ENCODE measurements at regions not wholly inside any gene's neighbourhood (a gene's known extent, or its start where the extent isn't known, plus 50 kb on each side); places are given as distances from the start of the nearest gene placed in this dataset.
"Not testable (repeated sequence)": the region's sequence is repeated elsewhere in the genome, so short reads cannot be mapped to it uniquely, and the experiment has no call there.

DNA sequence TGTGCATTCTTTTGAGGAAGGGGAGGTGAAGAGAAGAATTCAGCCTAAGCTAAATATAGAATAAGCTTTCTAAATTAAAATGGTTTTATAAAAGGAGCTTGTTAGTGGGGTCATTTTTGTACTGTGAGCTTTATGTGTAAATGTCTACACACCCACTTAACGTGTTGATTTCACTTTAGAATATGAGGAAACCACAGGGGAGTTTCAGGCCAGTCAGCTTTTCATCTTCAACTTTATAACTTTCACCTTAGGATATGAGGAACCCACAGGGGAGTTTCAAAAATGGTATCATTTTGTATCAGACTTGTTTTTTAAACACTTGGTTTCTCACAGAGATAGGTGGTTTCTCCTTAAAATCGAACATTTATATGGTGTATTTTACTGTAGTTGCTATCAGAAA is 120.7 kb upstream of the NIPA1 start:
- peak overlapping the region; percentile 90 for H3K4me3 ChIP-seq
- H3K79me2 ChIP-seq (ENCODE audit: insufficient read depth), result peaks cover 42% of the 10 kb centered on the region
- H3K4me1 ChIP-seq (ENCODE audit: insufficient read depth); DNase-seq; H3K9me2 ChIP-seq (ENCODE audit: insufficient read depth); H3K9me3 ChIP-seq (ENCODE audit: low read depth); H3K27me3 ChIP-seq (replicated peaks; ENCODE audit: insufficient read depth); H3K36me3 ChIP-seq (ENCODE audit: low read depth); H4K20me1 ChIP-seq (ENCODE audit: insufficient read depth); in situ Hi-C loops (cut with MboI); H3F3A ChIP-seq (ENCODE audit: insufficient read depth): not testable (repeated sequence)
- 24 to 31% methylated on average over 2 of the region's 2 CpGs for WGBS, 2 experiments (ENCODE audit: low coverage in 1 of 2, low lambda C conversion rate in 2 of 2, missing lambda C conversion rate in 2 of 2)
- peak overlapping the region; percentile 88 for H3K9ac ChIP-seq
- peak overlapping the region; percentile 87 for H3K27ac ChIP-seq
- H3K4me2 ChIP-seq (ENCODE audit: unreplicated experiment), result peak overlapping the region; percentile 99
- H2AFZ ChIP-seq, result peak overlapping the region; percentile 90

DNA sequence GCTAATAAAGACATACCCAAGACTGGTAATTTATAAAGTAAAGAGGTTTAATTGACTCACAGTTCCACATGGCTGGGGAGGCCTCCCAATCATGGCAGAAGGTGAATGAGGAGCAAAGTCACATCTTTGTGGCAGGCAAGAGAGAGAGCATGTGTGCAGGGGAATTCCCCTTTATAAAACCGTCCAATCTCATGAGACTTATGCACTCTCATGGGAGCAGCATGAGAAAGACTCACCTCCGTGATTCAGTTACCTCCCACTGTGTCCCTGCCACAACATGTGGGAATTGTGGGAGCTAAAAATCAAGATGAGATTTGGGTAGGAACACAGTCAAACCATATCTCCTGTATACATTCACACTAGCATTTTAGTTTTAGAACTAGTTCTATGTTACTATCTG is 101.7 kb upstream of the NIPA1 start:
- H3K9me2 ChIP-seq (ENCODE audit: insufficient read depth); H3K36me3 ChIP-seq (ENCODE audit: low read depth); DNase-seq; H3K9ac ChIP-seq; H4K20me1 ChIP-seq (ENCODE audit: insufficient read depth); H3K4me2 ChIP-seq (ENCODE audit: unreplicated experiment); H3K9me3 ChIP-seq (ENCODE audit: low read depth); in situ Hi-C loops (cut with MboI); H3K27ac ChIP-seq; H3K27me3 ChIP-seq (replicated peaks; ENCODE audit: insufficient read depth); H2AFZ ChIP-seq; H3F3A ChIP-seq (ENCODE audit: insufficient read depth); H3K4me3 ChIP-seq; H3K4me1 ChIP-seq (ENCODE audit: insufficient read depth); H3K79me2 ChIP-seq (ENCODE audit: insufficient read depth): not testable (repeated sequence)
- 68 to 76% methylated on average over 2 of the region's 2 CpGs for WGBS, 2 experiments (ENCODE audit: low coverage in 1 of 2, low lambda C conversion rate in 2 of 2, missing lambda C conversion rate in 2 of 2)

DNA sequence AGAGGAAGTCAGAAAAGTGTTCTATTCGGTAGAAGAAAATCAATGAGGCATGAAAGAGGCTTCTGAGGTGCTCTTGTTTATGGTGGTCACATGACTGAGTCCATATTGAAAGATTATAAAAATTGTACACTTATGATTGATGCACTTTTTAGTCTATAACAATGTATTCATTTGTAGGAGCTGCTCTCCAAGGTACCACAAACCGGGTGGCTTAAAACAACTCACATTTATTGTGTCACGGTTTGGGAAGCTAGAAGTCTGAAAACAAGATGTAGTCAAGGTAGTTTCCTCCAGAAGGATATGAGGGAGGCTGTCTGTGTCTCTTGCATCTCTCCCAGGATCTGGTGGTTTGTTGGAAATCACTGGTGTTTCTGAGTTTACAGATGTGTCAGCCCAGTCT is 86.6 kb upstream of the NIPA1 start:
- H3K4me3 ChIP-seq; in situ Hi-C loops (cut with MboI); H3K4me2 ChIP-seq (ENCODE audit: unreplicated experiment); H3K27me3 ChIP-seq (replicated peaks; ENCODE audit: insufficient read depth); H4K20me1 ChIP-seq (ENCODE audit: insufficient read depth); H3K9ac ChIP-seq; H2AFZ ChIP-seq; H3F3A ChIP-seq (ENCODE audit: insufficient read depth); H3K79me2 ChIP-seq (ENCODE audit: insufficient read depth); H3K9me3 ChIP-seq (ENCODE audit: low read depth); H3K4me1 ChIP-seq (ENCODE audit: insufficient read depth); H3K27ac ChIP-seq; H3K9me2 ChIP-seq (ENCODE audit: insufficient read depth); DNase-seq; H3K36me3 ChIP-seq (ENCODE audit: low read depth): not testable (repeated sequence)
- WGBS, 2 experiments (ENCODE audit: low coverage in 1 of 2, low lambda C conversion rate in 2 of 2, missing lambda C conversion rate in 2 of 2), result 73 to 80% methylated on average over 3 of the region's 3 CpGs

DNA sequence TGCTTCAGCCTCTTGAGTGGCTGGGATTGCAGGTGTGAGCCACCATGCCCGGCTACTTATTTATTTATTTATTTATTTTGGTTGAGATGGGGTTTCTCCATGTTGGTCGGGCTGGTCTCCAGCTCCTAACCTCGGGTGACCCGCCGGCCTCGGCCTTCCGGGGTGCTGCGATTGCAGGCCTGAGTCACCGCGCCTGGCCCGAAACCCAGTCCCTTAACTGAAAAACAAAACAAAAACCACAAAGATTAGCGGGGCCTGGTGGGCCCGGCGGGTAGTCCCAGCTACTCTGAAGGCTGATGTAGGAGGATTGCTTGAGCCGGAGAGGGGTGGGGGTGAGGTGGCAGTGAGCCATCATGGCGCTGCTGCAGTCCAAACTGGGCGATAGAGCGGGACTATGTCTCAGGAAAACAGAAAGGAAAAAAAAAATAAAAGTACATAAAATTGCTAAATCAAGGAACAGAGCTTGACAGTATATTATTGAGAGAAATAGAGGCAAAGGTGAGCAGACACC is 75.6 kb upstream of the NIPA1 start:
- H3K27me3 ChIP-seq (replicated peaks; ENCODE audit: insufficient read depth), result not testable (repeated sequence)

DNA sequence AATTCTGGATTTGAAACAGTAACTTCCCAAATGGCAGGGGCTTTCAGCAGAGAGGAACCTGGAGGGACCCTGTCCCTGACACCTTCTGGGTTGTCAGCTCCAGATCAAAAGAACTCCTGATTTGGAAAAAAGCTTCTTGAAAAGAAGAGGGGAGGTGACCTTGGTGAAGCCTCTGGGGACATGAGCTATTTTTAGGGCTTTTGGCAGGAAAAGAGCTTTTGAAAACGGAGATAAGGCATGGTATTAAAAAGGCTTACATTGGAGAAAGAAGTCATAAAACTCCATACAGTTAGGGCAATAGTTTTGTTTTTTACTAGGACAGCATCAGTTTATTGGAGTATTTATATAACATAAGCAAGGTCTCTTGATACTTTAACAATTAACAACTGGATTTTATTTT is 72.5 kb upstream of the NIPA1 start:
- H3K9me3 ChIP-seq (ENCODE audit: low read depth); in situ Hi-C loops (cut with MboI); H3F3A ChIP-seq (ENCODE audit: insufficient read depth); H3K9ac ChIP-seq; H3K4me3 ChIP-seq; DNase-seq; H3K27ac ChIP-seq; H3K9me2 ChIP-seq (ENCODE audit: insufficient read depth); H3K4me1 ChIP-seq (ENCODE audit: insufficient read depth); H2AFZ ChIP-seq; H3K79me2 ChIP-seq (ENCODE audit: insufficient read depth); H4K20me1 ChIP-seq (ENCODE audit: insufficient read depth); H3K4me2 ChIP-seq (ENCODE audit: unreplicated experiment); H3K36me3 ChIP-seq (ENCODE audit: low read depth): not testable (repeated sequence)
- WGBS, 2 experiments (ENCODE audit: low coverage in 1 of 2, low lambda C conversion rate in 2 of 2, missing lambda C conversion rate in 2 of 2), result 0 to 5% methylated on average over 1 of the region's 1 CpG
- peaks cover 25% of the 10 kb centered on the region for H3K27me3 ChIP-seq (replicated peaks; ENCODE audit: insufficient read depth)

More for the DNA sequence above, 75.6 kb upstream of the NIPA1 start:
- in situ Hi-C loops (cut with MboI); H4K20me1 ChIP-seq (ENCODE audit: insufficient read depth); H2AFZ ChIP-seq; H3K4me2 ChIP-seq (ENCODE audit: unreplicated experiment); H3K9me2 ChIP-seq (ENCODE audit: insufficient read depth); H3K9me3 ChIP-seq (ENCODE audit: low read depth); H3K79me2 ChIP-seq (ENCODE audit: insufficient read depth); H3K9ac ChIP-seq; H3K4me1 ChIP-seq (ENCODE audit: insufficient read depth); H3K4me3 ChIP-seq; DNase-seq; H3K27ac ChIP-seq; H3F3A ChIP-seq (ENCODE audit: insufficient read depth); H3K36me3 ChIP-seq (ENCODE audit: low read depth): not testable (repeated sequence)
- 83 to 87% methylated on average over 17 to 18 of the region's 18 CpGs for WGBS, 2 experiments (ENCODE audit: low coverage in 1 of 2, low lambda C conversion rate in 2 of 2, missing lambda C conversion rate in 2 of 2)
